HFF-Myc (cell line): ENCODE measurements at regions not wholly inside any gene's neighbourhood (a gene's known extent, or its start where the extent isn't known, plus 50 kb on each side); places are given as distances from the start of the nearest gene placed in this dataset.
"Not testable (repeated sequence)": the region's sequence is repeated elsewhere in the genome, so short reads cannot be mapped to it uniquely, and the experiment has no call there.

ENCODE experiments used
- DNase-seq: peaks from one replicate; pipeline ENCODE4 v3.0.0-alpha.2; 2011; ENCODE audit warnings: low read depth; ENCODE audit errors: extremely low read depth
- H3K4me3 ChIP-seq: replicated peaks from 2 replicates; pipeline ENCODE4 v1.5.1; 2011; ENCODE audit warnings: low read depth, mild to moderate bottlenecking, control low read depth, low read length
- TF ChIP-seq, protein P1 (sequence below): IDR thresholded peaks from 2 replicates; pipeline ENCODE4 v1.5.1; 2012; ENCODE audit warnings: mild to moderate bottlenecking, low read depth, low read length, control low read depth; ENCODE audit errors: missing control alignments

DNA sequence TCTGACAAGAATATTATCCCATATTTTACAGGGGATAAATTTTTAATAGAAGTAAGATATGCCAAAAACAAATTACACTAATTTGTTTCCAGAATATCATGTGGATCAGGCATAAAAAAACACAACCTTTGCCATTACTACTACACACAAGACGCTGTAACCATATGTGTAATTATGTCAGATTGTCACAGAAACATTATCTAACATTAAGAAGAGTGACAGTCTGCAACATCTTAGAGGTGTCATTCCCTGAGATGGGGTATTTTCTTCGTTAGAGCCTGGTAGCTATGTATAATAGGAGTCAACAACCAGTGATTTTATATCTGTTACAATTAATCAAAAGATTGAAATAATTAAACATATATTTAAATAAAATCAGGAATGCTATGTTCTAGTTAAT is 518.9 kb downstream of the RERGL start:
- no peak overlapping the region for H3K4me3 ChIP-seq
- TF ChIP-seq, protein P1, sequence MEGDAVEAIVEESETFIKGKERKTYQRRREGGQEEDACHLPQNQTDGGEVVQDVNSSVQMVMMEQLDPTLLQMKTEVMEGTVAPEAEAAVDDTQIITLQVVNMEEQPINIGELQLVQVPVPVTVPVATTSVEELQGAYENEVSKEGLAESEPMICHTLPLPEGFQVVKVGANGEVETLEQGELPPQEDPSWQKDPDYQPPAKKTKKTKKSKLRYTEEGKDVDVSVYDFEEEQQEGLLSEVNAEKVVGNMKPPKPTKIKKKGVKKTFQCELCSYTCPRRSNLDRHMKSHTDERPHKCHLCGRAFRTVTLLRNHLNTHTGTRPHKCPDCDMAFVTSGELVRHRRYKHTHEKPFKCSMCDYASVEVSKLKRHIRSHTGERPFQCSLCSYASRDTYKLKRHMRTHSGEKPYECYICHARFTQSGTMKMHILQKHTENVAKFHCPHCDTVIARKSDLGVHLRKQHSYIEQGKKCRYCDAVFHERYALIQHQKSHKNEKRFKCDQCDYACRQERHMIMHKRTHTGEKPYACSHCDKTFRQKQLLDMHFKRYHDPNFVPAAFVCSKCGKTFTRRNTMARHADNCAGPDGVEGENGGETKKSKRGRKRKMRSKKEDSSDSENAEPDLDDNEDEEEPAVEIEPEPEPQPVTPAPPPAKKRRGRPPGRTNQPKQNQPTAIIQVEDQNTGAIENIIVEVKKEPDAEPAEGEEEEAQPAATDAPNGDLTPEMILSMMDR, result no peak
- no peak for DNase-seq

DNA sequence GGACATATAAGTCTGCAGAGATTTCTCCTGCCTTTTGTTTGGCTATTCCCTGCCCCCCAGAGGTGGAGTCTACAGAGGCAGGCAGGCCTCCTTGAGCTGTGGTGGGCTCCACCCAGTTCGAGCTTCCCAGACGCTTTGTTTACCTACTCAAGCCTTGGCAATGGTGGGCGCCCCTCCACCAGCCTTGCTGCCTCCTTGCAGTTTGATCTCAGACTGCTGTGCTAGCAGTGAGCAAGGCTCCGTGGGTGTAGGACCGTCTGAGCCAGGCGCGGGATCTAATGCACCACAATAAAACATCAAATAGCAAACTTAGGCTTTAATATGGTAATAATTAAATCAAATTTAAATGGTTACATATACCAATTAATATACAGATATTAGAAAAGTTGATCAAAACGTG is 525.4 kb downstream of the RERGL start:
- H3K4me3 ChIP-seq, DNase-seq: not testable (repeated sequence)

GRCh38 chr12:17550011-17550410 is 540.0 kb downstream of the RERGL start:
- TF ChIP-seq, protein P1, result no peak
- H3K4me3 ChIP-seq, result no peak overlapping the region
- no peak for DNase-seq

DNA sequence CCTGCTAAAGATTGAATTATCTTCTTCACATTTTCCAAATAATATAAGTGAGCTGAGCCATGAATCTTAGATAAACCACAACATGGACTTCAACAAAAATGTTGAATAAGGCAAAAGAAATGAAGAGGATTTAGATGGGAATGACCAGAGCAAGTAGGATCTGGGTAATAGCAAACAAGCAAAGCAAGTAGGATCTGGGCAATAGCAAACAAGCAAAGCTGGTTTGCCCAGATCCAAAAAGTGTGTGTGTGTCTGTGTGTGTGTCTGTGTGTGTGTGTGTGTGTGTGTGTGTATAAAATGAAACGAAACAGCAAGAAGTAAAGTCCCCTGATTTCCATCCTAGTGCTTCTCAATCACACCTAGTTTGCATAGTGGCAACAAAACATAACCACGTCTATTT is 549.1 kb downstream of the RERGL start:
- H3K4me3 ChIP-seq, result no peak overlapping the region
- DNase-seq, result no peak
- TF ChIP-seq, protein P1, result no peak

DNA sequence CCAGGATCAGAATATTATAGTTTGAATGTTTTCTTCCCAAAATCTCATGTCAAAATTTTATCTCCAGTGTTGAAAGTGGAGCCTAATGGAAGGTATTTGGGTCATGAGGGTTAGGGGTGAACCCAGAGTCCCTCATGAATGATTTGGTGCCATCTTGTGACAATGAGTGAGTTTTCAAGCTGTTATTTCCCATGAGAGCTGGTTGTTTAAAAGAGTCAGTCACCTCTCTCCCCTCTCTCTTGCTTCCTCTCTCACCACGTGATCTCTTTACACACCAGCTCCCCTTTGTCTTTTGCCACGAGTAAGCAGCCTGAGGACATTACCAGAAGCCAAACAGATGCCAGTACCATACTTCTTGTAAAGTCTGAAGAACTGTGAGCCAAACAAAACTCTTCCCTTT is 561.6 kb downstream of the RERGL start:
- H3K4me3 ChIP-seq, result no peak overlapping the region
- TF ChIP-seq, protein P1, result no peak
- DNase-seq, result no peak

GRCh38 chr12:17527021-17527420 is 563.0 kb downstream of the RERGL start:
- TF ChIP-seq, protein P1, result no peak
- DNase-seq, result no peak
- H3K4me3 ChIP-seq, result no peak overlapping the region

GRCh38 chr12:17511369-17511768 is 578.6 kb downstream of the RERGL start:
- no peak for DNase-seq
- TF ChIP-seq, protein P1, result no peak

More at GRCh38 chr12:17511369-17511768, 578.6 kb downstream of the RERGL start:
- no peak overlapping the region for H3K4me3 ChIP-seq
